Vagina (tissue), 2 donors: ENCODE measurements at regions not wholly inside any gene's neighbourhood (a gene's known extent, or its start where the extent isn't known, plus 50 kb on each side); places are given as distances from the start of the nearest gene placed in this dataset.

Experiments used
- CTCF ChIP-seq, 3 experiments: fragments of 450-650 bp in 2 of 3; fragments of 200-600 bp in 1 of 3; sonication (generic) in 1 of 3; IDR thresholded peaks; one replicate each; pipeline ENCODE4 v1.5.1; 2017 to 2019; ENCODE audit warnings: antibody characterized with exemption in 3 of 3, mild to moderate bottlenecking in 2 of 3, moderate library complexity in 2 of 3
- POLR2A ChIP-seq, 2 donors: fragments of 450-650 bp; IDR thresholded peaks; one replicate each; pipeline ENCODE4 v1.6.1; 2017; ENCODE audit warnings: antibody characterized with exemption in 2 of 2, mild to moderate bottlenecking in 2 of 2, moderate library complexity in 2 of 2
- POLR2AphosphoS5 ChIP-seq, 2 donors: sonication (generic); formaldehyde crosslinking; IDR thresholded peaks; one replicate each; pipeline ENCODE4 v1.9.0; 2017; ENCODE audit warnings: antibody characterized with exemption in 2 of 2, mild to moderate bottlenecking in 2 of 2, low read depth in 1 of 2; ENCODE audit not compliant: insufficient read depth in 1 of 2

GRCh38 chr18:28729321-28729720, 552.4 kb upstream of the CDH2 start:
- TF ChIP-seq POLR2A (IDR thresholded peaks at IDR 0.05) (no peak), CTCF (IDR thresholded peaks at IDR 0.05) (no peak), POLR2AphosphoS5 (IDR thresholded peaks at IDR 0.05; ENCODE audit: insufficient read depth in 1 of 2, low read depth in 1 of 2) (no peak)
